ENCODE measurements at regions not wholly inside any gene's neighbourhood (a gene's known extent, or its start where the extent isn't known, plus 50 kb on each side); places are given as distances from the start of the nearest gene placed in this dataset.
A peak's percentile ranks its signal among the peaks of the same experiment; 100 is the strongest.
"Not testable (repeated sequence)": the region's sequence is repeated elsewhere in the genome, so short reads cannot be mapped to it uniquely, and the experiment has no call there.

DNA sequence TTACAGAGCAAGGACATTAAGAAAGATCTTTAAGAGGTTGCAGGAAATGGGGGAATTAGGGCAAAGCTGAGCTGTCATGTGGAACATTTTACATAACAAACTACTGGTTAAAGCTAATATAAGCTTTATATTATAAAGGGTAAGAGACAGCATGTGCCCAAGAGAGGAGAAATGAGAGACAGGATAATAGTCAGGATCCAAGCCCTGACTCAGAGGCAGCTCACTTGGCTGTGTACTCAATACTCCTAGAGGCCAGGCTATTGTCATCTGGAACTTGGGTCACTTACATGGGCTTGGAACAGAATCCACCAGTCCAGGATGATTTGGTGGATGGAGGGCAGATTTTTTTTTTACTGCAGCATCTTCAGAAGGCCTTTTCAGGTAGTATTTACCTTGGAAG lies 418.6 kb upstream of the ZMIZ1 start:
- DNase-seq (ENCODE audit: low spot score), result no peak

DNA sequence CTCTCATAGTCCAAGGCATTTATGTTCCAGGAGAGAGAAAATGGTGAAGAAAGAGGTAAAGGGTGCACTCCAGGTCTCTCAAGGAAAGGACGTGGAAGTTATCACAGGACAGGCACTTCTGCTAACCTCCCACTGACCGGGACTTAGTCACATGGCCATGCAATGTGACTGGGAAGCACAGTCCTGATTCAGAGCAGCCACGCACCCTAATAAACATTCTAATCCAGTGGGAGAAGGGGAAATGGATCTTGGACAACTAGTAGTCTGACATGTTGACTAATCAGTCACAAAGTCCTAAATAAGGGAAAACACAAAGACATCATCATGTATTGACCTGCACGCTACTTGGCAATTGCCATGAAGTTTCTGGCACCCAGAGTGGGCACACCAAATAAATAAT lies 417.5 kb upstream of the ZMIZ1 start:
- no peak for DNase-seq (ENCODE audit: low spot score)

DNA sequence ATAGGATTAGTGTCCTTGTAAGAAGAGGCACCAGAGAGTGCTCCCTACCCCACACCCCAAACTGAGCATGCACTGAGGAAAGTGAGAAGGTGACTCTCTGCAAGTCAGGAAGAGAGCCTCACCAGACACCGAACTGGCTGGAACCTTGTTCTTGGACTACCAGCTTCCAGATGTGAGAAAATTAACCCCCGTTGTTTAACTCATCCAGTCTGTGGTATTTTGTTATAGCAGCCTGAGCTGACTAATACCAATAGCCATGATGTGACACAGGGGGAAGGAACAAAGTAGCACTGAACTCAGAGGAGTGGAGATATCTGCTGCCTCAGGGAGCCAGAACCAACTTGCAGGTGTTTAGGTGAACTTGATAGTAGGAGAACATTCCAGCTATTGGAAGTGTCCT lies 415.2 kb upstream of the ZMIZ1 start:
- DNase-seq (ENCODE audit: low spot score), result no peak

DNA sequence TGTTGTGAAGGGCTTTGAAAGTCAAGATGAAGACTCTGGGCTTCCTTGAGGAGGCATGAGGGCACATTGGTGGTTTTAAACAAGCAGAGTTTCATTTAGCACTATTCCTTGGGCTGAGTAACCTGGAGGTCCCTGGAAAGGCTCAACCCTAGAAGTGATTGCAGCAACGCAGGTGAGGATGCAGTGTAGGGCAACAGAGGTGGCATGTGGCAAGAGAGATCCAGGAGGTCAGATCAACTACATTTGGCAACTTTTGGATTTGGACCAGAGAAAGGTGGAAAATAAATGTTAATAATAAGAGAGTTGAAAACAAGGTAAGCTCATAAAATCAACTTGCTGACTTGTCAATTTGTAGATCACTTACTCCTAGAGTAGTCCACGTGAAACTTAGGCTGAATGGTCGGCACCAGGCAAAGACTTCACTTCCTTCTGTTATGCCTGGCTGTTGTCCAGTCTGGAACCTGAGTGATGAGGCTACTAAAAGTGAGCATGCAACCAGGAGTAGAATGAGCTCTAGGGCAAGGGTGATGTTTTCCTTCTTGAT lies 414.6 kb upstream of the ZMIZ1 start:
- DNase-seq (ENCODE audit: low spot score), result no peak

DNA sequence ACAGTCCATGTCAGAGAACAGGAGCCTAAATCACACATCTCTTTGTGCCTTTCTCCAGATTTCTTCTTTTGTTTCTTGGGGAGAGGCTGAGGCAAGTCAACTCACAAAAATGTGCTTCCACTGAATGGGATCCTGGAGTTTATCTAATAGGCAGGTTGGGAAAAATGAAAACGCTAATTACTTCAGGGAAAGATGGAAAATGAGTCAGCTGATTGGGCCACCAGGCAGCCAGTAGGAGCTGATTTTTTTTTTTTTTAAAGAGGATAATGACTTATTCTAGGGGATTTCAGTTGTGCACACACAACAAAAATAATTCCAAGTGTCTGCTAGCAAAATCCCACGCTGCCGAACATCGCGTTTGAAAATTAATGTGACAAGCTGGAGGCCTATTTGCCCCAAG lies 412.8 kb upstream of the ZMIZ1 start:
- no peak for DNase-seq (ENCODE audit: low spot score)

DNA sequence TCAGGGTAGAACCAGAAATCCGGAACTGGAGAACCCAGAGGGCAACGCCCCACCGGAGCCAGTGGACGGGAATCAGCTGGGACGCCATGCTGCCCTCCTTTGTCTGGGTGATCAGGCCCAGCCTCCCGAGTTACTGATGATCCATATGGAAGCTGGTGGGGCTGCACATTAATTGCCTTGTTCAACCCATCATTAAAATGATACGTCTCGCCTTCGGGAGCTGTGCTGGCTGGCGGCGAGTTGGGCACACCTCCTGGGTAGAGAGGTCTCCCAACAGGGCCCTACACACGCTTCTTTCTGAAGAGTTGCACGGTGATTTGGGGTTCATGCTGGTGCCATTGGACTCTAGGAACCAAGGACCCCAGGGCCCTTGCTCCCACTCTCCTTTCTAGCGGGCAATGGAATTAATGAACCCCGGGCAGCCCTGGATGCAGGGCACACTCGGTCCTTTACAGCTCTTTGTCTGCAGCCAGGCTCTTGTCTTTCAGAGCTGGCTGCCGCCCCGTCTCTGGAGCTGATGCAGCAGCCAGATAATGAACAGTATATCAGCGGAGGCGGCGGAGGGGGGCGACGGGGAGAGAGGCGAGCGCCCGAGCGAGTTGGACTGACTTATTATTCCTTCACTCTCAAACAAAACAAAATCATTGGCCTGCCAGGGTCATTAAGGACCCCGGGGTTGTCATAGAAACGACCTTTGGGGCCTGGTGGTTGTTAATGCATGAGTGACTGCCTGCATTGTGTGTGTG lies 412.2 kb upstream of the ZMIZ1 start:
- peak; percentile 55 for DNase-seq (ENCODE audit: low spot score)

DNA sequence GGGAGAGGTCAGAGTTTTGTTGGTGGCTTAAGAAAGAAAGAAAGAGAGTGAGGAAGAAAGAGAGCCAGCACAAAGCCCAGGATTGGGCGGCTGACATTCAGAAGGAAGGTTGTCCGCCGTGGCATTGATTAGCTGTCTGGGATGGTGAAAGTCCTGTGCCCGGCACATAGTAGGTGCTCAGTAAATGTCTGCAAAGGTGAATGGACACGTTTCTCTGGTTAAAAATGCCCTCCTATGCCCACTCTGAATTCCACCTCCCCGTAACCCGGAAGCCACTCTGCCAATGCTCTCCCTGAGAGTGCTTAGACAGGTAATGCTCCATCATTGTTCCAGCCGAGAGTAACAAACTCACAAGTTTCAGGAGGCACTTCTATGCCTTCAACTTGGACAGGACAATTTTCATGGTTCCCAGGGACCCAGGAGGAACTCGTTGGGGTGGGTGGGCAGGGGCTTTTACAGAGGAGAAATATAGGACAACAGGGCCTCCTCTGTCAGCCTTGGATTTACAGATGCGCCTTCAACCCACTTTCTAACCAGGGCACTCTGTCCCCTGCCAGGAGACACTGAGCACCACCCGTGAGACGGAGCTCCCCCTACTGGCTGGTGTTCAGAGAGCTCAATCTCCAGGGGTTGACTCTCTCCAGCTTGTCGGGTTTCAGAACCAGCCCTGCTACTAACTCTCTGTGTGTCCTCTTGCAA lies 411.5 kb upstream of the ZMIZ1 start:
- peak; percentile 68 for DNase-seq (ENCODE audit: low spot score)

DNA sequence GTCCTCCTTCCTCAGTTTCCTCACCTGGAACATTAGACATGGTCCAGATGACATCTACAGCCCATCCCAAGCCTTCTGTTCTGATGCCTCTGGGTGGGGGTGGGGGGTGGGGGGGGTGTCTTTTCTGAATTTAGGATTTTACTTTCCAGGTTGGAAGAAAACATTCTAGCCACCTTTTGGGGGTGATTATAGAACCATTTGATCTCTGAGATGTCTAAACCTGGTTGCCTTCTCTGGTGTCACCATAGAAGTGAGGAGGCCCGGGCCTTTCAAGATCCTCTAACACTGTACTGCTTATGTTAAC lies 411.0 kb upstream of the ZMIZ1 start:
- DNase-seq (ENCODE audit: low spot score), result no peak

DNA sequence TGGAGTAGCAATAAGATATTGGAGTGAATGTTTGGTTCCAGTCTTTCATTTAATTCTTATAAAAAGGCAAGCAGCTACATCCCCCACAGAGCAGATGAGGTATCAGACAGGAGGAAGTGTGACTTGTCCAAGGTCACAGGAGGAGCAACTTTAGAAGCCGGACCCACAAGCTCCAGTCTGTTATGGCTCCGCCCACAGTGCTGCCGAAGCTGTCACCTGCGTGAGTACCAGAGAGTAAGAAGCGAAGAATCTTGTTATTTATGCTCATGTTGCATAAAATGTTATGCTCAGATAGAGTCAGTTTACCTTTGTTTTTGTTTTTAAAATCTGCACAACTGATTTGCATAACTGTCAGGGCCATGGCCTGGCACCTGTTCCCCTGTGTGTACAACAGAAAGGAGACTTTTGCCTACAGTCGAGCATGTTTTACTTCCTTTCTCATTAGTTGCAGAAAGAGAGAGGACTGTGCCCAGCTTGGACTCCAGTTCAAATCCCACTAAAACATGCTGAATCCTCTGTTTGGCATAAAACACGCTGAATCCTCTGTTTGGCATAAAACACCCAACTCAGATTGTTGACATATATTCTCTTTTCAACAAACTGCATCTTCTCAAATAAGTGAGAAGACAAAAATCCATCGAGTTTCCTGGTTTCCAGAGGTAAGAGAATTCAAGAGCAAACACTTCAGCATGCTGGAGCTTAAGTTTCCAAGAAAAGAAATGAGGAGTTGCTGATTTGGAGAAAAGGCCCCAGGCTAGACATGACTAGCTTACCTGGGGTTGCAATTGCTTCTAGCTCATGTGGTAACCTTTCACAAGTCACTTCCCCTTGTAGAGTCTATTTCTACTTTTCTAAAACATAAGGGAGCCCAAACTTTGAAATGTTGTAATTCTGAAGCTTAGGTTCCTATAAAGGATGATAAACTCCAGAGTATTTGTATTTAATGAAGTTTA lies 409.8 kb upstream of the ZMIZ1 start:
- no peak for DNase-seq (ENCODE audit: low spot score)

DNA sequence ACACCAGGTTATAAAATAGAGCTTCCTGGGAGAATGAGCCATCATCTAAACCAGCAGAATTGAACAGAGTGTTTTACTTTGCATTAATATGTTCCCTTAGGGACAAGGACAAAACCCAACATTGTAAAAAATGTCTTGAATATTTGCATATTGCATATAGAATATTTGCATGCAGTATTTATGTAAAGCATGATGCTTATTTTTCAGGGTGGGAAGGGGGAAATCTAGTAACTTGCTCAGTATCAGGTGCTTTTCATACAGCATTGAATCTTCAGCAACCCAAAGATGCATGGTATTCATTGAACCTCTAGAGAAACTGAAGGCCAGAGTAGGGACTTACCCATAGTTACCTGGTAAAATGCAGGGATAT lies 409.2 kb upstream of the ZMIZ1 start:
- DNase-seq (ENCODE audit: low spot score), result no peak

DNA sequence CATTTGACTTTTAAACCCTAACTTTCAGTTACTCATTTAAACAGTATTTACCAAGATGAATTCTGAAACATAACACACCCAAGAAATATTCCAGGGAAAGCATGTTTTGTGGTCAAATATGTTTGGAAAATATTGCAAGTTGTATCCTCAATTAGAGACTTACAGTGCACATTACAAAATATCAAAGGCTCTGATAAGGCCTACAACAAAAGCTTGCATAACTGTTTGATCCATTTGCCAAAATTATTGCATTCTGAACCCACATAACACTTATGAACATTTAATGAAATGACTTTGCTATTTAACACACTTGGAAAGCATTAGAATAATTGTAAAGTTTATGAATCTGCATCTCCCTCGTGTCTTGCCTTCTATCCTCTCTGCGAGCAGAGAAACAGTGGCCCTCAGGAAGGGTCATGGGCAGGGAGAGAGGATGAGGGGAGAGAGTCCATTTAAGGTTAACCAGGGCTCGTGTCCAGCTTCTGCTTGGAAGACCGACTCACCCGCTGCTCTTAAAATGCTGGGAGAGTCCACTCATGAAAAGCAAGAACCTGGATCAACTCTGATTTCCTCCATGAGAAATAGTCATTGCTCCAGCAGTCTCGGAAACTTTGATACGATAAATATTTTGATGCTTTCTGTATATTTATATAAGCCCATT lies 408.2 kb upstream of the ZMIZ1 start:
- DNase-seq (ENCODE audit: low spot score), result no peak

DNA sequence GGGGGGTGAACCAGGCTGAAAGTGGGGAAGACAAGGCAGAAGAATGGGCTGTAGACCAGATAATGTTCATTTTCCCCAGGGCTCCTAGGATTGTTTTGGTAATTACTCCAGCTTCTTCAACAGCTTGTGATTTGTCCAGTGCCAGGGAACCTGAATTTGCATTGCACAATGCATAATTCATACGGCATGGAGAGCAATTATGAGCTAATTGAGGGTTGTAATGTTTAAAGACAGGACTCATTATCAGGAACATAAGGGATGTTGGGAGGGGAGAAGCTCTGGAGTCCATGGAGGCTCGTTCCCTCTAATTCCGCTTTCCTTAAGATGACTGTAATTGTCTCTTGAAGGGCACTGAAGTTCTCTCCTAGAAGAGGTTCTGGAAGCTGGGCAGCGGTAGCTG lies 405.0 kb upstream of the ZMIZ1 start:
- DNase-seq (ENCODE audit: low spot score), result no peak

DNA sequence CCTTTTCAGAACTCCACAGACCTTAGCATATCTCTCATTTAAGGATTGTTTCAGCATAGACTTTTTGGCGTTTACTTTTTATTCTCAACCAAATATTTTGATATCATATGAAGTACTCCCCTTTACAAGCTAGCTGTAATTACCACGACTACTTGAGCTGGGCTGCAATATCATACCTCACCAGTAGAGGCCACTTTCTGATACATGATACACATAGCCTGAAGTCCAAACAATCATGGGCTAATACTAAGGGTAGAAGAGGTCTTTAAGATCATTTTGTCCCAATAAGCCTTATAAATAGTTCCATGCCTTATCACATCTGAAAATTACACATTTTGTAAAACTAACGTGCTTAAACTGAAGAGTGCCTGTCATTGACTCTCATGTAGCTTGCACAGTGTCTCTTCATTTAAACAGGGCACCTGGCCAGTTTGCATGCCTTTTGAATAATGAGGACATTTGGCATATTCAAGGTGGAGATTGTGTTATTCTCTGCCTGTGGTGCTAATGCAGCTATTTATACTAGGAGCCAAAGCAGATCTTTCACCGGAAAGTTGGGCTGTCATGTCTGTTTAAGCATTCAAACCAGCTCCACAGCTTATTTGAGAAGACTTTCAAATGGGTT lies 403.7 kb upstream of the ZMIZ1 start:
- DNase-seq (ENCODE audit: low spot score), result no peak

DNA sequence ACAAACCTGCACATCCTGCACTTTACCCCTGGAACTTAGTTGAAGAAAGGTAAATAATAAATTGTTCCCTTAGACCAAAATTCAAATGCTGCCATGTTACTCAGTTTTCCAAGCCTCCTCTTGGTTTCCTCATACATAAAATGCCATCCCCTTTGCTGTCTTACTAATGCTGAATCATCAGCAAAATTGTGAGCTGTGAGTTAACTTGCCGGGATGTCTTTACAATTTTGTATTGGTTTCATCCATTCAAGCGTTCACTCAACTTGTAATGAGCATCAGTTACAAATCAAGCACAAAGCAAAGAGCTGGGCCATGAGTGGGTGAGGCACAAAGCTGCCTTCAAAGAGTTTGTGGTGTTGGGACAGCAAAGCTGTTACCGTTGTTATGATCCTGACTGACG lies 395.8 kb upstream of the ZMIZ1 start:
- DNase-seq (ENCODE audit: low spot score), result no peak

DNA sequence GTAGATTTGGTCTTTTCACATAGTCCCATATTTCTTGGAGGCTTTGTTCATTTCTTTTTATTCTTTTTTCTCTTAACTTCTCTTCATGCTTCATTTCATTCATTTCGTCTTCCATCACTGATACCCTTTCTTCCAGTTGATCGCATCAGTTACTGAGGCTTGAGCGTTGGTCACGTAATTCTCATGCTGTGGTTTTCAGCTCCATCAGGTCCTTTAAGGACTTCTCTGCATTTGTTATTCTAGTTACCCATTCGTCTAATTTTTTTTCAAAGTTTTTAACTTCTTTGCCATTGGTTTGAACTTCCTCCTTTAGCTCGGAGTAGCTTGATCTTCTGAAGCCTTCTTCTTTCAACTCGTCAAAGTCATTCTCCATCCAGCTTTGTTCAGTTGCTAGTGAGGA lies 387.6 kb upstream of the ZMIZ1 start:
- DNase-seq (ENCODE audit: low spot score), result not testable (repeated sequence)

DNA sequence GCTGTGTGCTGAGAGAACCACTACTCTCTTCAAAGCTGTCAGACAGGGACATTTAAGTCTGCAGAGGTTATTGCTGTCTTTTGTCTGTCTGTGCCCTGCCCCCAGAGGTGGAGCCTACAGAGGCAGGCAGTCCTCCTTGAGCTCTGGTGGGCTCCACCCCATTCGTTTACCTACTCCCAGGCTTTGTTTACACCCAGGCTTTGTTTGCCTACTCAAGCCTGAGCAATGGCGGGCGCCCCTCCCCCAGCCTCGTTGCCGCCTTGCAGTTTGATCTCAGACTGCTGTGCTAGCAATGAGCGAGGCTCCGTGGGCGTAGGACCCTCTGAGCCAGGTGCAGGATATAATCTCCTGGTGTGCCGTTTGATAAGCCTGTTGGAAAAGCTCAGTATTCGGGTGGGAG lies 386.8 kb upstream of the ZMIZ1 start:
- DNase-seq (ENCODE audit: low spot score), result not testable (repeated sequence)

DNA sequence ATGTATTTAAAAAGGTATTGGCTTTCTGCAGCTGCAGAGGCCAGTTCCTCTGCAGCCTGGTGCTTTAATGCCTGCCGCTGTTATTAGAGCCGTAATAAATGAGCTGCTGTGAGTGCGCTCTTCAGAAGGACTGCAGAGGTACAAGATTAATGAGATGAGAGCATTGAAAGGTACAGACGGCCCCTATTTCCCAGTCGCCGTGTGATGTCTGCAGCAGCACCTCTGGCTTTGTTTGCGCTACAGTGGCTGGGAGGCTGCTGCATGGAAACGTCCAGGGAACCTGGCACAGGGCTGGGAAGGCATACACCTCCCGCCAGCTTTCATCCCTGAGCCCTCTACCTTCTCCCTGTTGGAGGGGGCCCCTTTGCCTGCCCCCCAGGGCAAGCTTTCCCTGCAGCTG lies 383.8 kb upstream of the ZMIZ1 start:
- no peak for DNase-seq (ENCODE audit: low spot score)

DNA sequence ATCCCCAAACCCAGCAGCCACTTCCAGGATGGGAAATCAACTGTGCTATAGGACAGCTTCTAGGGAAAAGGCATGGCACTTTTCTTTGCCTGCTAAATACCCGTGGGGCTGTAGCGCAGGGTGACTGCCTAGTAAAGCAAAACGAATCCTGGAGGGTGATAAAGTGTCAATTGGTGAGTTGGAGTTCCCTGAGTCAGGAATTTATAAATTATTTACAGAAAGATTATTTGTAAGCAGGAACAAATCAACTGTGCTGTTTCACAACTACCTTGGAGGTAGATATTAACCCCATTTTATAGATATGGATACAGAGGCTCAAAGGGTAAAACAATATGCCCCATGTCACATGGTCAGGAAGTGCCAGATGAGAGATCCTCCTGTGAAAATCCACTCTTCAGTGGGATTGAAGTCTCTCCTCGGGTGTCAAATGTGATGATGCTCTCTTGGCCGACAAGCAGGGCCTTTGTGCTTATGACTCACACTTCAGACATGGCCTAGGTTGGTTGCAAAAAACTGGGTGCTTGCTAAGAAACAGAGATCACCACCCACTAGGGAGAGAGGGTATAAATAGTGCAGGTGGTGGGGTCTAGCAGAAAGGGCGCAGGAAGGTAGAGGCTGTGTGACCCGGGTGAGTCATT lies 383.2 kb upstream of the ZMIZ1 start:
- DNase-seq (ENCODE audit: low spot score), result no peak

DNA sequence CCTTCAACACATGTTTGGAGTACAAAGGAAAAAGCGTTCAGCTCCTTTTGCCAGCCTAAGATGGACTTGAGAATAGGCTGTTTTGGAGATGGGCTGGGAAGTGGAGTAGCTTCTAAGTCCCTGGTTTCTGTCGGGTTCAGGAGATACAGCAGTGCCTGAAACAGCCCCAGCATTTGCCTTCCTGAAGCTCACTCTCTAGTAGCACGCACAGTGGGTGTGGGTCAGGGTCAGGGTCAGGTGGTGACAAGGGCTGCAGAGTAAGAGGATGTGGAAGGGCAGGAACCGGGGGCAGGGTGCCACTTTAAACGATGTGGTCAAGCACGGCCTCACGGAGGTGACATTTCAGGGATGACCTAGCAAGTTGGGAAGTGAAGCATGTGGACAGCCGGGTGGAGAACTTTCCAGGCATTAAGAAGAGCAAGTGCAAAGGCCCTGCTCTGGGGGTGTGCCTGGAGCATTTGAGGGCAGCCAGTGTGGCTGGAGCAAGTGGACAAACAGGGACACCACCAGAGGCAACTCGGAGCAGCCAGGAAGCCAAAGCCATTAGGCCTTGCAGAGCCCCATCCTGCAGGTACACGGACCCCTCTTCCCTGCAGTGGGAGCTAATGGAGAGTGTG lies 382.2 kb upstream of the ZMIZ1 start:
- no peak for DNase-seq (ENCODE audit: low spot score)

DNA sequence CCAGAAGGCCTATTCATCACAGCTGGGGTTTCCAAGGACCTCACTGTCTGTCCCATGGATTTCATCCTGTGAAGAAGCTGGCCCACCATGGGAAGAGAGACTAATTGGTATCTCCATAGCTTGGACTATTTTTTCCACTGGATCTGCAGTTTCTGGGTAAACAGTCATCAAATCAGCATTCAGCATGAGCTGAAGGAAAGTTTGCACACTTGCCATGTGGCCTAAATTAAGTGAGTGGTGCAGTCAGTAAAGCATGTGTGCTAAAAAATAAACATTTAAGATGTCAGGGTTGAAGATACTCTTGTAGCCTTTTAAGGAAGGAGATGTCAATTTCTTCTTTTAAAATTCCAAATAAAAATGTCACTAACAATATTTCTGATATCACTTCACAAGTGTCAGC lies 381.1 kb upstream of the ZMIZ1 start:
- DNase-seq (ENCODE audit: low spot score), result no peak

Measured in HuH-7 (cell line).